ENCODE measurements at regions not wholly inside any gene's neighbourhood (a gene's known extent, or its start where the extent isn't known, plus 50 kb on each side); places are given as distances from the start of the nearest gene placed in this dataset.

- ATAC-seq (no peak), DNase-seq (no peak)
- no peaks in the 10 kb centered on the region for H3K36me3 ChIP-seq (replicated peaks in 1 of 2; ENCODE audit: insufficient read depth in 1 of 2, low read depth in 2 of 2)
- intact Hi-C loops (cut with DNase I) = no loop called here
- 61 to 75% methylated on average over 5 of the region's 5 CpGs for WGBS, 2 donors
- no peak overlapping the region for H3K4me3 ChIP-seq
- H3K27ac ChIP-seq = no peak overlapping the region
- H3K9me3 ChIP-seq = no peaks in the 10 kb centered on the region
- TF ChIP-seq POLR2A (IDR thresholded peaks at IDR 0.05) = no peak
- no peak for TF ChIP-seq CTCF (IDR thresholded peaks at IDR 0.05)
- no peaks in the 10 kb centered on the region for H3K27me3 ChIP-seq
- no peaks in the 10 kb centered on the region for H3K4me1 ChIP-seq
Observed at GRCh38 chr2:45293182-45293581, 283.9 kb upstream of the SIX2 start.

DNA sequence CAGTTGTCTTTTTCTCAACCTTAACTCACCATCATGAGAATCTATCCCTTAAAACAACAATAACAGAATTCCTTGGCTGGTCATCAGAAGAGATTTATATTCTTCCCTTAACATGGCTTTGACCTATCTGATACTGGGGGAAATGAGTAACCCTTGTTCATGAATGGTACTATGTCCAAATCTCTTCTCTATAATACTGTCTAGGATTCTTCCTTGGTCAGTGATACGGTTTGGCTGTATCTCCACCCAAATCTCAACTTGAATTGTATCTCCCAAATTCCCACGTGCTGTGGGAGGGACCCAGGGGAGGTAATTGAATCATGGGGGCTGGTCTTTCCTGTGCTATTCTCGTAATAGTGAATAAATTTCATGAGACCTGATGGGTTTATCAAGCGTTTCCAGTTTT lies 282.0 kb upstream of the SIX2 start:
- 81 to 88% methylated on average over 4 of the region's 4 CpGs for WGBS, 2 donors
- H3K27me3 ChIP-seq = no peaks in the 10 kb centered on the region
- ATAC-seq = no peak
- no peak overlapping the region for H3K27ac ChIP-seq
- H3K4me3 ChIP-seq = no peak overlapping the region
- intact Hi-C loops (cut with DNase I) = no loop called here
- no peaks in the 10 kb centered on the region for H3K36me3 ChIP-seq (replicated peaks in 1 of 2; ENCODE audit: insufficient read depth in 1 of 2, low read depth in 2 of 2)
- no peak for DNase-seq
- no peaks in the 10 kb centered on the region for H3K9me3 ChIP-seq
- TF ChIP-seq CTCF (IDR thresholded peaks at IDR 0.05) (no peak), POLR2A (IDR thresholded peaks at IDR 0.05) (no peak)
- no peaks in the 10 kb centered on the region for H3K4me1 ChIP-seq

GRCh38 chr2:45289997-45290709 lies 280.9 kb upstream of the SIX2 start:
- no peaks in the 10 kb centered on the region for H3K36me3 ChIP-seq (replicated peaks in 1 of 2; ENCODE audit: insufficient read depth in 1 of 2, low read depth in 2 of 2)
- no peak overlapping the region for H3K4me3 ChIP-seq
- 91 to 93% methylated on average over 6 of the region's 6 CpGs for WGBS, 2 donors
- DNase-seq (no peak), ATAC-seq (no peak)
- no peaks in the 10 kb centered on the region for H3K27me3 ChIP-seq
- H3K27ac ChIP-seq = no peak overlapping the region
- intact Hi-C loops (cut with DNase I) = no loop called here
- H3K9me3 ChIP-seq = no peaks in the 10 kb centered on the region
- no peaks in the 10 kb centered on the region for H3K4me1 ChIP-seq
- no peak for TF ChIP-seq POLR2A (IDR thresholded peaks at IDR 0.05)
- no peak for TF ChIP-seq CTCF (IDR thresholded peaks at IDR 0.05)

DNA sequence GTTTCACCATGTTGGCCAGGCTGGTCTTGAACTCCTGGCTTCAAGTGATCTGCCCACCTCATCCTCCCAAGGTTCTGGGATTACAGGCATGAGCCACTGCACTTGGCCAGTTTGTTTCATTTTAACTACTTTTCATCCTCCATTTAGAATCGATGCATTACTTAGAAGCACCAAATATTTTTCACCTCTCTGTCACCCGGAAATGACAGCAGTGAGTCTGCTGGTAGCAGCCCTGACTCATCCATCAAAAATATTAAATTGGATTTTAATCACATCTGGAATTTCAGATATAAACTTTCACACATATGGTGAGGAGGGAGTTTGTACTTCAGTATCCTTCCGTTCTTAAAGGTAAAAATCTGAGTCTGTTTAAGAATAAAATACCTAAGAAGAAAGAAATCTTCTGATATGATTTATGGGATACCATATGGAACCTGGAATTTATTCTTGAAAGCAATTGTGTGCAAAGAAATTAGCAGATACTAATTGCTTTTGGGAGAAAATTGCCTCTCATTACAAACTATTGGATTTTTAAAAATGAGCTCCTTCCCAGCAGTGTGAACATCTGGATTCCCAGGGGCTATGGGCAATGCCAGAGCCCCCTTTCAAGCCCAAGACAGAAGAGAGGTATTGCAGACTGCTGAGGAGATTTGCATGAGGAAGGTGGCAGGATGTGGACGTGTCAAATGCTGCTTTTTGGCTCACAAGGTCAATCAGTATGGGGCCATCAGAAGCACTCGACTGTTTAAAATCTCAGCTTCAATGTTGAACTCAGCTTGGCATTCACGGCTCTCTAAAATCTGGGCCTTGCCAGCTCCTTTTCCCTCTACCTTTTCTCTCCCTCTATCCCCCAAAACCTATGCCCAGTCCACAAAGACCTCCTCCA lies 279.5 kb upstream of the SIX2 start:
- Histone ChIP-seq H3K27me3 (no peaks in the 10 kb centered on the region), H3K9me3 (no peaks in the 10 kb centered on the region), H3K4me1 (no peaks in the 10 kb centered on the region), H3K4me3 (no peak overlapping the region), H3K27ac (no peak overlapping the region), H3K36me3 (replicated peaks in 1 of 2; ENCODE audit: insufficient read depth in 1 of 2, low read depth in 2 of 2) (no peaks in the 10 kb centered on the region)
- 82 to 87% methylated on average over 6 of the region's 6 CpGs for WGBS, 2 donors
- intact Hi-C loops (cut with DNase I) = no loop called here
- TF ChIP-seq POLR2A (IDR thresholded peaks at IDR 0.05) (no peak), CTCF (IDR thresholded peaks at IDR 0.05) (no peak)
- ATAC-seq (no peak), DNase-seq (no peak)

All from body of pancreas (tissue), 4 donors.